Heart left ventricle (tissue), 16 donors: ENCODE measurements at regions not wholly inside any gene's neighbourhood (a gene's known extent, or its start where the extent isn't known, plus 50 kb on each side); places are given as distances from the start of the nearest gene placed in this dataset.

Source experiments
- ATAC-seq, 4 donors: fragments of 200-7000 bp; cut with Tn5 transposase; one replicate each; pipeline ENCODE4 v1.9.1; 2020 to 2022; ENCODE audit warnings: moderate library complexity in 4 of 4, mild to moderate bottlenecking in 3 of 4, moderate number of reproducible peaks in 1 of 4
- DNase-seq, 5 donors: peaks; one replicate each; pipeline ENCODE4 v3.0.0-alpha.2; 2020
- H3K27ac ChIP-seq, 12 donors: fragments of 200-600 bp; sonication (generic) in 4 of 12; one replicate each; pipeline versions ENCODE4 v1.5.0 to v1.8.0; 2016 to 2022; ENCODE audit warnings: mild to moderate bottlenecking in 2 of 12
- H3K27me3 ChIP-seq, 9 donors: fragments of 200-600 bp; sonication (generic) in 2 of 9; one replicate each; pipeline versions ENCODE4 v1.5.1 to v1.8.0; 2016 to 2022; ENCODE audit warnings: mild to moderate bottlenecking in 3 of 9
- H3K36me3 ChIP-seq, 9 donors: fragments of 200-600 bp; sonication (generic) in 2 of 9; one replicate each; pipeline versions ENCODE4 v1.5.0 to v1.8.0; 2018 to 2022; ENCODE audit warnings: mild to moderate bottlenecking in 2 of 9
- H3K4me1 ChIP-seq, 12 donors: fragments of 200-600 bp; sonication (generic) in 4 of 12; one replicate each; pipeline versions ENCODE4 v1.5.0 to v1.8.0; 2016 to 2022; ENCODE audit warnings: mild to moderate bottlenecking in 3 of 12
- H3K4me3 ChIP-seq, 12 donors: fragments of 200-600 bp; sonication (generic) in 4 of 12; one replicate each; pipeline versions ENCODE4 v1.5.0 to v1.8.0; 2017 to 2022; ENCODE audit warnings: mild to moderate bottlenecking in 9 of 12, moderate library complexity in 4 of 12
- H3K9me3 ChIP-seq, 12 donors: fragments of 200-600 bp; sonication (generic) in 4 of 12; one replicate each; pipeline versions ENCODE4 v1.5.0 to v1.8.0; 2016 to 2022; ENCODE audit warnings: mild to moderate bottlenecking in 1 of 12
- POLR2A ChIP-seq, 2 donors: fragments of 450-650 bp; IDR thresholded peaks; one replicate each; pipeline ENCODE4 v1.6.1; 2017; ENCODE audit warnings: antibody characterized with exemption in 2 of 2, mild to moderate bottlenecking in 2 of 2, moderate library complexity in 2 of 2
- WGBS, 4 donors: extraction: QIAGEN DNeasy Blood & Tissue Kit in 2 of 4; methylation state at CpG; one replicate each; pipeline versions ENCODE4 v1.1.5 to v1.1.7; 2013 to 2018; 5-methylcytosine and 5-hydroxymethylcytosine counted together
- intact Hi-C, 10 donors: fragments of 100-400 bp; cut with DNase I; formaldehyde crosslinking; loops; one replicate each; pipeline versions ENCODE4 v1.11.1 to v1.14.2; 2022
- TF ChIP-seq, protein P1 (sequence below), 12 donors: fragments of 200-600 bp; sonication (generic) in 4 of 12; IDR thresholded peaks; one replicate each; pipeline versions ENCODE4 v1.5.0 to v1.8.0; 2018 to 2022; ENCODE audit warnings: antibody characterized with exemption in 12 of 12, mild to moderate bottlenecking in 5 of 12
- donor health status: ischemic (EF 13 %, LVEDD 7.1; RV severe dilation, severe dysfunction).
- donor health status: healthy with polysubstance abuse.
- donor health status: DM: no; HTN: yes; CAD: no.
- donor health status: DM: no; HTN: no; CAD: no.
- donor health status: ischemic (EF 25% LVEDD 6.9; RV normal size, moderate dysfunction).
- donor health status: ischemic (EF 25% LVEDD 5.7; RV mildly dilated, moderate dysfunction).
- donor health status: healthy.
- donor health status: DM: yes; HTN: yes; CAD: no.
- donor health status: ischemic (EF 35%, LVEDD 5.7; RV mildly dilated, moderate dysfunction).
- donor health status: nonischemic (EF 11% LVEDD 7.7; RV severe dilation, severe dysfunction).
- donor health status: DM: yes; HTN: yes; CAD: no.
- donor health status: PGD.
- donor health status: ischemic (EF 29% LVEDD 5.4; RV normal size, mild dysfunction).
- donor health status: nonischemic (EF 23%, LVEDD 6.1; RV moderate dilation, normal function).

DNA sequence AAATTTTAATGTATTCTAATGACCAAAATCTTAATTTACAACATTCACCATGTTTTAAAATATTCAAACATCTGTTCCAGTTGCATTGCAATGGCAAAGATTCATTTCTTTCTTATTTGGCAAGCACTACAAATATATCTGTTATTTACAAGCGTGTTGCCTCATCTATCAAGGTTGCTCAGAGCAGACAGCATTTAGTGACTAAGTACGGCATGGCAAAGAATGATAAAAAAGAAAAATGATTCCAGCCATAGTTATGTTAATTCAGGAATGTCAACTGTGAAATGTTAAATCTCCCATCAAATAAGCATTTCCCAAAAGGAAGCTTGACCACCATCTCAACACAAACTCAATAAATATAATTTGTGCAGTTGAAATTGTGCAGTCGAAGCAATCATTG, 312.1 kb downstream of the SEC23A start:
- DNase-seq (no peak), ATAC-seq (no peak)
- intact Hi-C loops, result no loop called here
- TF ChIP-seq POLR2A (IDR thresholded peaks at IDR 0.05), result no peak
- TF ChIP-seq, protein P1, sequence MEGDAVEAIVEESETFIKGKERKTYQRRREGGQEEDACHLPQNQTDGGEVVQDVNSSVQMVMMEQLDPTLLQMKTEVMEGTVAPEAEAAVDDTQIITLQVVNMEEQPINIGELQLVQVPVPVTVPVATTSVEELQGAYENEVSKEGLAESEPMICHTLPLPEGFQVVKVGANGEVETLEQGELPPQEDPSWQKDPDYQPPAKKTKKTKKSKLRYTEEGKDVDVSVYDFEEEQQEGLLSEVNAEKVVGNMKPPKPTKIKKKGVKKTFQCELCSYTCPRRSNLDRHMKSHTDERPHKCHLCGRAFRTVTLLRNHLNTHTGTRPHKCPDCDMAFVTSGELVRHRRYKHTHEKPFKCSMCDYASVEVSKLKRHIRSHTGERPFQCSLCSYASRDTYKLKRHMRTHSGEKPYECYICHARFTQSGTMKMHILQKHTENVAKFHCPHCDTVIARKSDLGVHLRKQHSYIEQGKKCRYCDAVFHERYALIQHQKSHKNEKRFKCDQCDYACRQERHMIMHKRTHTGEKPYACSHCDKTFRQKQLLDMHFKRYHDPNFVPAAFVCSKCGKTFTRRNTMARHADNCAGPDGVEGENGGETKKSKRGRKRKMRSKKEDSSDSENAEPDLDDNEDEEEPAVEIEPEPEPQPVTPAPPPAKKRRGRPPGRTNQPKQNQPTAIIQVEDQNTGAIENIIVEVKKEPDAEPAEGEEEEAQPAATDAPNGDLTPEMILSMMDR (IDR thresholded peaks at IDR 0.05), result no peak
- Histone ChIP-seq H3K9me3 (no peaks in the 10 kb centered on the region), H3K27ac (no peak overlapping the region), H3K27me3 (no peaks in the 10 kb centered on the region), H3K4me1 (no peaks in the 10 kb centered on the region), H3K36me3 (no peaks in the 10 kb centered on the region), H3K4me3 (no peak overlapping the region)
- WGBS, 4 donors, result 79 to 82% (median 80%) methylated on average over 3 of the region's 3 CpGs

DNA sequence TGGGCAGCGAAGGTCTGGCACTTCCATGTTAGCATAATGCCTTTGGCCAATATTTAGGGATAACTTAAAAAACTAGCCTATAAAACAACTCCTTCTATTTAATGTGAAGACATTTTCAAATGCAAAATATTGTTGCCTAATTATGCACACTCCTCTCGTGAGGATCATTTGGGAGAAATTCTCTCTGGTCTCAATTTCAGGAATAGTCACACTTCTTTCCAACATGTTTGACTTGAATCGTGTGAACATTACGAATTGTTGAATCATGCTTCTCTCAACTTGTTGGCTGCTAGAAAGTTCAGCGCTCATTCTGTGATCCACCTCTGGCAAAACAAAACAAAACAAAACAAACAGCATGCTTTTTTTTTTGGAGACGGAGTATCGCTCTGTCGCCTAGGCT, 313.2 kb downstream of the SEC23A start:
- DNase-seq (no peak), ATAC-seq (no peak)
- no peak overlapping the region for H3K4me3 ChIP-seq
- no peaks in the 10 kb centered on the region for H3K4me1 ChIP-seq
- H3K27me3 ChIP-seq, result no peaks in the 10 kb centered on the region
- intact Hi-C loops, result no loop called here
- H3K36me3 ChIP-seq, result no peaks in the 10 kb centered on the region
- H3K9me3 ChIP-seq, result no peaks in the 10 kb centered on the region
- H3K27ac ChIP-seq, result no peak overlapping the region
- WGBS, 4 donors, result 89 to 95% (median 94%) methylated on average over 8 of the region's 8 CpGs
- no peak for TF ChIP-seq POLR2A (IDR thresholded peaks at IDR 0.05)
- TF ChIP-seq, protein P1 (IDR thresholded peaks at IDR 0.05), result no peak

DNA sequence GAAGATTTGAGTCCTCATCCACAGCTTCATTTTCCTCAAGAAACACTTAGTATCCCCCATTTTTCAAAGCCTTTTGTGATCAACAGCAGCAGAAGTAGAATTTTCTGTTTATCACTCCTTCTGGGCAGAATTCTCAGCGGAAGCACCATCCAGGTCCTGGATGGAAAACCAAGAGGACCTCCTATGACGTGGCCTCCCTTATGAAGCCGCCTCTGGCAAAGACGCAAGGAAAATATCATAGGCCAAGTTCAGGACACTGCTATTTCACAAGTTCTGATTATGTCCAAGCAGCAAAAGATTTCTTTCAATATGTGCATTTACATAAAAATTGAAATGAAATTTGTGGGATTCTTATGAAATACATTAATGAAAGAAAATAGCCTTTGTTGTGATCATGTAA, 315.0 kb downstream of the SEC23A start:
- H3K36me3 ChIP-seq, result no peaks in the 10 kb centered on the region
- WGBS, 4 donors, result 84 to 92% (median 91%) methylated on average over 4 of the region's 4 CpGs
- no peaks in the 10 kb centered on the region for H3K27me3 ChIP-seq
- no peak for DNase-seq
- H3K4me1 ChIP-seq, result no peaks in the 10 kb centered on the region
- intact Hi-C loops, result no loop called here
- H3K9me3 ChIP-seq, result no peaks in the 10 kb centered on the region
- no peak for ATAC-seq
- no peak overlapping the region for H3K4me3 ChIP-seq
- H3K27ac ChIP-seq, result no peak overlapping the region
- no peak for TF ChIP-seq POLR2A (IDR thresholded peaks at IDR 0.05)
- TF ChIP-seq, protein P1 (IDR thresholded peaks at IDR 0.05), result no peak

DNA sequence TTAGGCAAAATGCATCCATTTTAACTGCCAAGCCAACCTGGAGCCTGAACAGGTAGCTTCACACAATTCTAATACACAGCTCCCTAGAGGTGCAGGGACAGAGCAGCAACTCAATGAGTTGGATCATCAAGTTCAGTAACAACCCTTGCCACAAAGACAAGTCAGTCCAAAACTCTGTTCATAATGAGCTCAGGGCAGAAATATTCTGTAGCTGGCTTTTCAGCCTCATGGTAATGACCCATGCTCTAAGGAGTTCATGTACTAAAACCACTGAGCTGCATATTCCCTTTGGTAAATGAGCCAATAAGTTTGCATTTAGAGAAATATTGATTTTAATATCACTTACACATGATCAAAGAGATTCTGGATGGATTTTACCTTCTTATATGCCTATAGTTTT, 316.1 kb downstream of the SEC23A start:
- no peak overlapping the region for H3K4me3 ChIP-seq
- H3K27me3 ChIP-seq, result no peaks in the 10 kb centered on the region
- no peaks in the 10 kb centered on the region for H3K36me3 ChIP-seq
- no peak for TF ChIP-seq POLR2A (IDR thresholded peaks at IDR 0.05)
- TF ChIP-seq, protein P1 (IDR thresholded peaks at IDR 0.05), result no peak
- no peaks in the 10 kb centered on the region for H3K9me3 ChIP-seq
- intact Hi-C loops, result no loop called here
- no peaks in the 10 kb centered on the region for H3K4me1 ChIP-seq
- no peak overlapping the region for H3K27ac ChIP-seq
- ATAC-seq (no peak), DNase-seq (no peak)
